Midbrain (tissue), 1 donor: ENCODE measurements at regions not wholly inside any gene's neighbourhood (a gene's known extent, or its start where the extent isn't known, plus 50 kb on each side); places are given as distances from the start of the nearest gene placed in this dataset.
A peak's percentile ranks its signal among the peaks of the same experiment; 100 is the strongest.

Experiments used
- DNase-seq: peaks from one replicate; lab custom pipeline; 2025; lab: John Stamatoyannopoulos, UW

DNA sequence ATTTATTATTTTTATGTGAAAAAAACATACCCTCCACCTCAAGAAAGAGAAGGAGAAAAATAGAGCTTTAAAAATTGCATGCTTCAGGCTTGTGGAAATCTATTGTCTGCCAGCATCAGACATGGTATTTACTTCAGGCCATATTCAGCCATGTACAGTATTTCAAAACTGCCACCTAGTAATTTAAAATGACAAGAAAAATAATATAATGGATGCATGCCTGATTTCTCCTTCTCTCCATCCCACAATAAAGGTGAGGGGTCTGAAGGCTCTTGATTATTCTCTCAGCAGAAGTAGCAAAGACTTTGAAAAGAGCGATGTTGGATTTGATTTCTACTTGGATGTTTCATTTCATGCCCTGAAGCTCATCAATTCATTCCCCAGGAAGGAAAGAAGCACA lies 250.7 kb downstream of the TBC1D4 start:
- no peak for DNase-seq

DNA sequence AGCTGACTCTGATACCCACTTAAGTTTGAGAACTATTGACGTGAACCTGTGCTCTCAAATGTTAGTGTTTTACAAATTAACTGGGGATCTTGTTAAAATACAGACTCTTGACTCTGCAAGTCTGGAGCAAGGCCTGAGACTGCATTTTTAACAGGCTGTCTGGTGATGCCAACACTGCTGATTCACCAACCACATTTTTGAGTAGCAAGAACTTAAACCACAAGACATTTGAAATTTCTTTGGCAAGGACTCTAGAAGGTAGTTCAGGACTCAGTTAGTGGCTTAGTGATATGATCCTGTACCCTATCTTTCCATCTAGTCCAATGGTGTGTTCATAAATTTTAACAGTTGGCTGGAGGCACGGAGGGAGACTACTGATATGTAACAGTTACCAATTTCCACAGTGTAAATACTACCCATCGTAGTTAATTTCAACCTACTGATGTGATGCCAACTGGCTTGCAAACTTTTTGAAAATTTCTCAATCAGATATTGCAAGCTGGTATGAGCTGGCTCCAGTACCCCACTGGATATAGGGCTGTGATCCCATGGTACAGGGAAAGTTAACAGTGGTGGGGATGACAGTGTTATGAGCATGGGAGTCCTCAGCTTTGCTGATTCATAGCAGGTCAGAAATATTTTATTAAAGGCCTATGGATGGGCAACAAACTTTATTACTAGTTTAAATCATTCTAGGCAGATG lies 255.1 kb downstream of the TBC1D4 start:
- DNase-seq, result no peak

DNA sequence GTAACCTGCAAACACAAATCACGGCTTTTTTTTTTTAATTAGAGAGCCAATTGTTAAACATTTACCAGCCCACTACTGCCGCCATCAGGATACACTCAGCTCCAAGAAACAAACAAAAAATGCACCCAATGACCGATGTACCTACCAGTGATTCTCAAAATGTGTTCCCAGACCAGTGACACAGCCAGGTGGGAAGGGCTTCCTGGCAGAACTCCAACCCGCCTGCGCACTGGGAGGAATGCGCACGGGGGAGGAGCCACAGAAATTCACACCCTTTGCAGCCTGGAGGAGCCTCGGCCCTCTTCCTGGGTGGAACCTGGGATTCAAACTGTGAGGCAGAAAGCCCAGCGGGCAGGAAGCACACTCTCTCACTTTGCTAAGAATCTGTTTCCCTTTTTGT lies 255.9 kb downstream of the TBC1D4 start:
- DNase-seq, result no peak

DNA sequence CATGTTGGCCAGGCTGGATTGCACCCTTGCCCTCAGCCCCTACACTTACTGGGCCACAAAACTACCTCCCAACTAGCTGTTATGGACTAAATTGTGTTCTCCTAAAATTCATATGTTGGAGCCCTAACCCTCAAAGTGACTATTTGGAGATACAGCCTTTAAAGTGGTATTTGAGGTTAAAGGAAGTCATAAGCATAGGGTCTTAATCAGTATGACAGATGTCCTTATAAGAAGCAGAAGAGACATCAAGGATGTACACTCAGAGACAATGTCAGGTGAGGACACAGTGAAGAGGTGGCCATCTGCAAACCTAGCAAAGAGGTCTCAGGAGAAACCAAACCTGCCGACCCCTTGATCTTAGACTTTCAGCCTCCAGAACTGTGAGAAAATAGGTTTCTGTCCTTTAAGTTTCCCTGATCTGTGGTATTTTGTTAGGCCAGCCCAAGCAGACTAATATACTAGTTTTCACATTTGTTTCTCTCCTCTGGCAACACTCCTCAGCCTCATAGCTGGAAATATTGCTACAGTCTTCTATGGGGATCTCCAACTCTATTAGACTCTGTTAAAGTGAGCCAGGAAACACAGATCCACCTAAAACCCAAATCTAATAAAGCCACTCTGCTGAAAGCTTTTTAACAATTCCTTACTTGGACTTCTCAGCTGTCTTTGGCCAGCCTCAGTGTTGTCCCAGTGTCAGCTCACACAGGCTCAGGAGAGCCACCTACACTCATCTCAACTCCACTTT lies 256.5 kb downstream of the TBC1D4 start:
- DNase-seq, result no peak

DNA sequence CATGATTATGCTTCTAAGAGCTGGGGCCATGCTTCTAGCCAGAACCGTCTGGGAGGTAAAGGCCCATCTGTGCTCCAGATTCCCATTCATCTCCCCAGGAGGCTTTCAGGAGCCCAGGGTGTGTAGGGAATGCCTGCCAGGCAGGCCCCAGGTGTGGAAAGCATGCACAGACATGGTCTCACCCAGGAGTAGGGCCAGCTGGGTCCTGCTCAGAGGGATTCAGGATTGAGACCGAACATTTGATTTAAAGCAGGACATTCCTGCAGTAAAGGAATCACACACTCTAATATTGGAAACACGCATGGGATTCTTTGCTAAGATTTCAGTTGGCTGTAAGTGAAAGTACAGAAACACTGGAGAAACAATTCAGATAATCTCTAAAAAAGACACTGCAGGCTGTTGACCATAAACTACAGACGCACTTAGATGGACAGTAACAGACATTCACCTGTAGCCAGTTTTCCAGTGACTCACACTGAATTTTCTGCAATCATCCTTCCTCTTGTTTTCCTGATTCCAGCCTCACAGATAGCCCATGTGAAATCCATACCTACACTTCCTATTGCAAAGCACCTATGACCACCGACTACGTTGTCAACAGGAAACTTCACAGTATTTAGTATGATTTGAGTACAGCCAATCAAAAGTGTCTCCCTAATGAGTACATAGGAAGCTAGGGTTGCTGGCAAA lies 257.8 kb downstream of the TBC1D4 start:
- DNase-seq, result no peak

DNA sequence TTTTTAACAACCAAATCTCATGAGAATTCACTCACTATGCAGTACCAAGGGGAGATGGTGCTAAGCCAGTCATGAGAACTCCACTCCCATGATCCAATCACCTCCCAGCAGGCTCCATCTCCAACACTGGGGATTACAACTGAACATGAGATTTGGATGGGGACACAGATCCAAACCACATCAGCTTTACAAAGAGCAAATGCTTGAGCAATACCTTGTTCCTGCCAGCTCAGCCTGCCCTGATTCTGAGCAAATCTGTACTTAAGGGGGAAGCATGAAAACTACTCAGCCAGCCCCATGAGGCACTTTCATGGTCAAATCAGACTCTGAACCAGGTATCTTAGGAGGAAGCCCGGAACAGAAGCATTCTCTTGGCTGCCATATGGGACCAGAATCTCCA lies 259.9 kb downstream of the TBC1D4 start:
- no peak for DNase-seq

DNA sequence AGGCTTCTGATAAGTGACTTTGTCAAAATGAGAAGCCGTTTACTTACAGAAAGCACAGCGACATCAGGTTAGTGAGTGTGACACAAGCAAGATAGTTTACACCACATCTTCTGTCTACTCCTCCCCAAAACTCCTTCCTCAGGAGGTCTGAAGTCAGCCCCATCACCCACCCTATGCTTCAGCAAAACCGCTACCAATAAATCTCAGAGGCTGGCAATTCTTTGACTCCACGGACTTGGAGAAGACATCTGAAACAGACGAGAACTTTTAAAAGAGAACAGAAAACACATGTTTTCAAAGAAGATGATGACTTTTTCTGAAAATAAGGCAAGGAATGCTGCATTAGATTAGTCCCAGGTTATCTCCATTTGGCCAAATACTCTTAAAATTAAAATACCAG lies 261.1 kb downstream of the TBC1D4 start:
- DNase-seq, result no peak

DNA sequence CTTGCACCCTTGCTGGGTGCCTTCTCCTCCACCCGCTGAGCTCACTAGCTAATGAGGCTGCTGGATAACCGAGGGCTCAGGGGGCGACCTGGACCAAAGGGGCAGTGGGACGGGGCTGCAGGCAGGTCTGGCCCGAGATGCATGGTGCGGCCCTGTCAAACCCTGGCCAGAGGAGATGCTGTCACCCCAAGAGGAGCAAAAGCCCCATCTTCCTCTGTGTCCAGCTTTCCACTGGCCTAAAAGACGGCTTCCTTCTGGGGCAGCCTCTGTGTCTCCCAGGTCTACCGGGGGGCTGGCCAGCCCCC lies 261.8 kb downstream of the TBC1D4 start:
- no peak for DNase-seq

DNA sequence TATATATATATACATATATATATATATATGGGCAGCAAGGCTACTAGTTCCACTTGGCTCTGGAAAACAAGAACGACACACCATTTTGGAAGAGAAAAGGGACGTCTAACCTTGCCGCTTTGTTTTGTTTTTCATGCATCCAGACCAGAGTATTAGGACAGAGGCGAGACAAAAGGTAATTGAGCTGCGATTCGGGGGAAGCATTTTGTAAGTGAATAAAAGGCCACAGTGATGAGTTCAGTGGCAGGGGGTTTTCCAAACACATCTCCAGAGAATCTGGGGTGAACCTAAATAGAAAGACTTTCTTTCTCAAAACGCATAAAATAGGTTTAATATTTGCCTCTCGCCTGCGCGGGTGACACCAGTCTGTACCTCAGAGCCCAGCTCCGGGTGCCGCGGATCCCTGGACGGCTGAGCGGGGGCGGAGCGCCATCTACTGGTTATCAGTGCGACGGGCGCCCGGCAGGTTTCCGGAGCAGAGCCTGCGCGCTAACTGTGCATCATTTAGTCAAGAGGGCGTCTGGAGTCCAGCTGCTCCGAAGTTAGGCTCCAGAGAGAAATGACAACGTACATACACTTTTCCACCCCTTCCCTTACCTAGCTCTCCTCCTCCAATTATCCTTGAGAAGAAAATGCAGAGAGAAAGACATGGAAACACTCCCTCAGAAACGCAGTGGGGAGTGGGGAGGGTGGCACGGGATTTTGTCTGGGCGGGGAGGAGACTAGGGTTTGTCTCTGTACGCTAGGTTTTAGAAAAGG lies 262.3 kb downstream of the TBC1D4 start:
- peak; percentile 86 for DNase-seq

DNA sequence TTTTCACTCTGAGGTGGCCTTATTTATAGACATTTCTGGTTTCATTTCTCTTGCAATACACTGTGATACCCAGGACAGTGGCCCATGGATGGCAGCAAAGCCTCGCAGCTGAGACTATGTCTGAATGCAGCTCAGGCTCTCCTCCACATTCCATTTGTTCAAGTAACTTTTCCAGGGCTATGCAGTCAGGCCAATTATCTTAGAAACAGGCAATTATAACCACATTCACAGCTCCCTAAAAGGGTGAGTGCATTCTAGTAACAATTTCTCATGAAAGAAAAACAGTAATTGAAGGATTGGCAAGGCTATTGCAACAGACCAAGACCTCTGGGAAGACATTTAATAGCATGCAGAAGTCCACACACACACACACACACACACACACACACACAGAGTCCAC lies 264.0 kb downstream of the TBC1D4 start:
- DNase-seq, result peak; percentile 27

DNA sequence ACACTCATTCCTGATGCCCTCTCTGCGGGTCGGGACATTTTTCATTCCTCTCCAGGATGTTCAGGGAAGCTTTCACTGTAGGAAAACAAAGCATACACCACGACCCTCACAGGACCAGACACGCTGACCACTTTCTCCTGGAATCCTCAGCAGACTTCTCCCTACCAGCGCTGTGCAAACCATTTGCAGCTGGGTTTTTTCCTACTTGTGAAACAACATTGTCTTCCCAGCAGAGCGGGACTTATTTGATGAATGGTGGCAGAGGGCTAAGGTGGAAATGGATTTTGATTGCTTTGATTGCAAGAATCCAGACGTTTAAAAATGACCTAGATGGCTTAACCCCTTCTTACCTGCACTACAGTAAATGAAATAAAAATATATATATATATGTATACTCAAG lies 265.9 kb downstream of the TBC1D4 start:
- DNase-seq, result no peak

DNA sequence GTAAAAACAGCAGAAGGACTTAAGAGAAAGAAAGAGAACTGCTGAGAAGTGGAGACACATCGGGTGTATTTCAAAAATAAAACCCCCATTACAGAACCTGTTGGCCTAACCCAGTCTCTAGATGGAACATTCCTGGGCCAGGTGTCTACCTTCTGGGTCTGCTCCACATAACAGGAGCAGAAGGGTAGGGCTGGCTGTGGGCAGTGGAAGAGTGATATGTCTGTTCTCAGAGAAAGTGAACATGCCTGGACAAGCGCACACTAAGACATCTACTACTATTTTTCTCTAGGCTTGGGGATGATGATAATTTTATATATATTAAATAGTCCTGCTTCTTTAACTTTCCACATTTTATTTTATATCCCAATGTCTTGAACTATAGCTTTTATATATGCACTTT lies 267.1 kb downstream of the TBC1D4 start:
- DNase-seq, result no peak

DNA sequence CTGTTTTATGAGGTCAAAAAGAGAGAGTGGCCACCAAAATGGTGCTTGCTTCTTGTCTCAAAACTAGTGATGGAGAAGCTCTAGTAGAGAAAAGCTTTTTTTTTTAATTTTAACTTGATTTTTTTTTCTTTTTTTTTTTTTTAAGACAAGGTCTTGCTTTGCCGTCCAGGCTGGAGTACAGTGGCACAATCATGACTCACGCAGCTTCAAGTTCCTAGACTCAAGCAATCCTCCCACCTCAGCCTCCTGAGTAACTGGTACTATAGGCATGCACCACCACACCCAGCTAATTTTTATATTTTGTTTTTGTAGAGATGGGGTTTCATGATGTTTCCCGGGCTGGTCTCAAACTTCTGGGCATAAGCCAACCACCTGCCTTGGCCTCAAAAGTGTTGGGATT lies 279.0 kb downstream of the TBC1D4 start:
- DNase-seq, result no peak

DNA sequence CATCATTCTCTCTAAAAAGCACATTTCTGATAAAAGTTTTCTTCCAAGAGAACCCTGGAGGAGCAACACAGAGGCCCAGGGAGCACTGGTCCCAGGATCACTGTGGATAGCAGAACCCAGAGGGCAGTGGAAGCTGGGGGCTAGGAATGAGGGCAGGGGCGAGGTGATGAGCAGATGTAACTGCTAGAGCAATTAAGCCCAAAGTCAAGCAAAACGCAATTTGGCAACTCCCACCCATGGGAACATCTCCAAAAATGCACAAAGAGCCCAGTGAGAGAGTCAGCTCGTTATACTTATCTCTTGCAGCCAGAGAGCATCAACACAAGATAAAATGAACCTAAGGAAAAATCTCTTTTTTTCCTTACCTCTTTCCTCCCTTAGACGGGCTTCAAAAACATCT lies 284.2 kb downstream of the TBC1D4 start:
- DNase-seq, result no peak

DNA sequence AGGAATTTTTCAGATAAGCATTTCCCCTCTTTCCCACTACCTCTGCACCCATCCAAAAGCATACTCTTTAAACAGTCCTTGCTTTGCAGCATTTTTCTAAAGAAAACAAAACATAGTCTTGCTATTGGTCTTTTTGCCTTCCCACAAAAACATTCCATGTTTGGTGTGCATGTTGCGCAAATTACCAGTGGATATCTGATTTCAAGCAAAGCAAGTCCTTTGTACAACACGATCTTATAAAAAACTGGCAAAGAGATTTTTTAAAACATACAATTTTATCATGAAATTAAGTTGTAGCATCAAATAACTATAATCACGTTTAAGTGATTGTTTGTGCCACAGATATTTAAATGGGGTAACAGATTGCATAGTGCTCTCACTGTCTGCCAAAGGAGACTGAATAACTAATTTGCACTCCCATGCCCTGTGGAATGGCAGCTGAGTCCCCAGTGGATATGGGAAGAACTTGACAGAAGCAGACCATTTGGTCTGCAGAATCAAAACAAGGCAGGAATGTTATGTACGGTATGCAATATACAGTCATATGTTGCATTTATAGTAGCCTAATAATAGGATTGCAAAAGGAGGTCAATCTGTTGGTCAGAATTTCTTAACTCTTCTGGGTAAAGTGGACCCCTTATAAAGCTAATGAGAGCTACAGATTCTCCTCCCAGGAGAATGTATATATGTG lies 285.7 kb downstream of the TBC1D4 start:
- DNase-seq, result no peak

DNA sequence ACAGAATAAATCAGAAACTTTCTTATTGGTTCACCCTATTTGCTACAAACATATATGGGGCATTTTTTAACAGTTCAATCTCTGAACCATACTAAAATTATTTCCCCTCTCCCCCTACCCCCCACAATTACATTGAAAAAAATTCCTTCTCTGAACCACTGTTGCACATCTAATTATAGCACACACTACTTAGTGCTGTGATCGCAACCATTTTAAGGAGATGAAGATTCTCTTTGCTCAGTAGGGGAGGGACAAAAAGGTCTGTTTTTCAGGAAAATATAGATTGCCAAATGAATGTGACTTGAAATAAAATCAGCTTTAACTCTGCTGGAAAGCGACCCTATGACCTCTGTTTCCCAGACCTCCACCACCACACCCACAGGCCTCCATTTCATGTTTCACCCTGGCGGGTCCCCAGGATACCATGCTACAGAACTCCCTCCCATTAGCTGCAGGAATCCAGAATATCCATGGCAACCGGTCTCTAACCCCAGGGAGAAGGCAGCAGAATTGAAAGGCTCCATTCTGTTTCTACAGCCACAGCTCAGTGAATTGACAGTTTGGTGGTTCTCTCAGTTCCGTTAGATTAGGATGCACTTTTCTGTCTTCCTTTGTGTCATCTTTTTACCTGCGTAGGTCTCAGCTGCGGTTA lies 286.3 kb downstream of the TBC1D4 start:
- peak; percentile 15 for DNase-seq

DNA sequence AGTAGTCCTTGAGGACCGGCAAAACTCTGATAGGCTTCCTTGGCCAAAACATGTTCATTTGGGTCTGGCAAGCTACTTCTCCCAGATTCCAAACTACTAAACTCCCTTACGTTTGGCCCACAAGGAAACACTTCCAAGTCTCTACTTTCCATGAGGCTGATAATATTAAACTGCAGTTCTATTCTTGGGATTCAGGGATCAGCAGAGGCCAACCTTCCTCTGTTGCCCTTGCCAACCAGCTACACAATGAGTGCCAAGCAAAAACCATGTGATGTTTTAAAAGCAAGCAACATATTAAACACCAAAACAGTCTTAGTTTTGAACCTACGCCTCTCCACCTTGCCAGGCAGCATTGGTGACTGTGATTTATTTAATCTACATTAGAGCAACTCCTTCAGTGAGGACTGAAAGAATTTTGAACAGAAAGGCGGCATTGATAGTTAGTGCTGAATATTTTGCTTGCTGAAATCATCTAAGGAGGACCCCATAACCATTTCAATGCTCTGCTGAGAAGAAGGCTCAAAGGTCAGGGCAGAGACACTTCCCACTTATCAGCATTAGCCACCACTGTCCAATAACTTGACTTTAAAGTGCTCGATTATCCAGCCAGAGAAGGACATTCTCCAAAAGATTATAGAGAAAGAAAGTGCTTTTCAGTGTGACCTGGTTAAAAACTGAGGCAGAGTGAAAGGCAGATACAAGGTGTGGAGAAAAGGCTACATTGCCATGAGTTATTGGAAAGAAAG lies 287.1 kb downstream of the TBC1D4 start:
- peak; percentile 14 for DNase-seq

DNA sequence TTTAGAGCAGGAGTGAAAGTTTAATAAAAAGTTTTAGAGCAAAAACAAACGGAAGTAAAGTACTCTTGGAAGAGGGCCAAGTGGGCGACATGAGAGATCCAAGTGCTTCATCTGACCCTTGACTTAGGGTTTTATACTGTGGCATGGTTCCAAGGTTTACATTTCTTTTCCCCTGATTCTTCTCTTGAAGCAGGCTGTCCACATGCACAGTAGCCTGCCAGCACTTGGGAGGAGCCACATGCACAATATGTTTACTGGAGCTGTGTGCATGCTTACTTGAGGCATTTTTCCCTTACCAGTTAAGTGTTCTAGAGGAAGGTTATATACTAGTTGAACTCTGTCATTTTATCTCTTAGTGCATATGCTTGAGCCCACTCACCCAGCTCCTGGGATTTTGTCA lies 295.6 kb downstream of the TBC1D4 start:
- DNase-seq, result no peak

DNA sequence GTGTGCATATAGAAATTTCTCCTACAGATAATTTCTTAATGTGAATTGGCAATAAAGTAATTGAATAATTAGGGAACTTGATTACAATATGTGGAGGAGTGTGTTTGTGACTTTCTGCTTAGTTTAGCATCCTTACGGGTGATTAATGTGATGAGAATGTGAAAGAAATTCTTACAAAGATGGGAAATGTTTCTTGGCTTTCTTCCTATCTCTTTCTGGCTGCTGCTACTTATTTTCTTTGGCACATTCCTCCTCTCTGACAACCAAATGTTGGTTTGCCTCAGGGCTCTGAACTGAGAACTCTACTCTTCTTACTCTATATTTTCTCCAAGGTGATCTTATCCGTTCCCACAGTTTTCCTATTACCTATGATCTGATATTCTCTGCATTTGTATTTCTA lies 300.1 kb downstream of the TBC1D4 start:
- no peak for DNase-seq

DNA sequence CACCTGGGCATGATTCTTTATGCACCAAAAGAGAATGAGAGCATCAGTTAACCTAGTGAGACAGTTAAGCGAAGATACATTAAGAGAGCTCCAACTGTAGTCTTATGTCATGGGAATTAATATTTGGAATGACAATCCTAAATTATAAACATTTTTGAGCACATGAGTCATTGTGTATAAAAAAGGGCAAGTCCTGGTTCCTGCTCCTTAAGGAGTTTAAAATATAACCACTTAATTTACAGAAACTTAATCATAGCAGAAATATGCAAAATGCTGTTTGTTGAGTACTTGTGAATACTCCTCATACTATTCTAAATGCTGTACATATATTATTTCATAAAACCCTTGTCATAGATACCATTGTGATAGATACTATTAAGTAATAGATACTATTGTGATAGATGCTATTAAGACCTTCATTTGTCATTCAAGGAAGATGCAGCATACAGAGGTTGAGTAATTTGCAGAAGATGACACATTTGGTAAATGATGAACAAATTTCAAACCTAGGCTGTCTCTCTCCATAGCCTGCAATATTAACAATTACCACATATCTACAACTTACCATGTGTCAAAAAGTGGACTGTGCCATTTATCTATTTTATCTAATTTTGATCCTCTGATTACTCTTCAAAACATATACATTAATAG lies 301.0 kb downstream of the TBC1D4 start:
- no peak for DNase-seq
